Spleen (tissue), 7 donors: ENCODE measurements at regions not wholly inside any gene's neighbourhood (a gene's known extent, or its start where the extent isn't known, plus 50 kb on each side); places are given as distances from the start of the nearest gene placed in this dataset.

Experiments used
- CTCF ChIP-seq, 11 experiments: fragments of 200-600 bp in 7 of 11; fragments of 450-650 bp in 4 of 11; sonication (generic) in 4 of 11; IDR thresholded peaks in 8 of 11; conservative IDR thresholded peaks in 3 of 11; 1 replicate in 7 of 11; 2 replicates in 4 of 11; pipeline versions ENCODE4 v1.4.0 to v1.8.0; 2016 to 2021; ENCODE audit warnings: antibody characterized with exemption in 11 of 11, inconsistent platforms in 4 of 11, mild to moderate bottlenecking in 1 of 11
- POLR2AphosphoS5 ChIP-seq, 3 donors: sonication (generic); formaldehyde crosslinking; IDR thresholded peaks; one replicate each; pipeline ENCODE4 v1.5.1; 2017; ENCODE audit warnings: antibody characterized with exemption in 3 of 3
- donor health status: DM: no; HTN: no; CAD: no; lungs with moderate emphysema.
- donor health status: DM: no; HTN: no; CAD: no.
- donor health status: DM: no; HTN: no; CAD: no.

GRCh38 chr3:181358562-181358961, 353.2 kb upstream of the SOX2 start:
- TF ChIP-seq POLR2AphosphoS5 (IDR thresholded peaks at IDR 0.05) (no peak), CTCF (IDR thresholded peaks at IDR 0.05 in 8 of 11, conservative IDR thresholded peaks at IDR 0.05 in 3 of 11) (no peak)
